ENCODE measurements at regions not wholly inside any gene's neighbourhood (a gene's known extent, or its start where the extent isn't known, plus 50 kb on each side); places are given as distances from the start of the nearest gene placed in this dataset.

DNA sequence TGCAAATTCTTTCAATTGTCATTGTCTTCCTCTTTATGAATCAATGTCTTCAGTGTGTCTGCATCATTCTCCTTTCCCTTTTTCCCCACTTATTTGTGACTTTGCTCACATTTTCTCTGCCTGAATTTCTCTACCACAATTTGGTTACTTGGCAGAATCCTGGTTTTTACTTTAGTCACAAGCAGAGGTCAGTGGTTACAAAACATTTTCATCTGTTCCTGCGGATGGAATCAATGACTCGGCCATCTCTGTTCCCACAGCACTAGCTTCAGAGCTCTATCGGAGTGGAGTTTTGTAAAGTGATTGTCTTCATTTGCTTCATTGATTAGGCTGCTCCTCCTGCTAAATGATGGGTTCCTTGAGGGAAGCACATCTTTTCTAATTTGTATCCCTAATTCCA, 501.3 kb upstream of the AADAT start:
- CTCF ChIA-PET, result no interaction called here
- no peak for ATAC-seq

GRCh38 chr4:170589597-170590191, 499.9 kb upstream of the AADAT start:
- Histone ChIP-seq H3K4me3 (replicated peaks in 1 of 2; ENCODE audit: low read depth in 1 of 2, low read length in 2 of 2) (no peak overlapping the region), H3K4me2 (ENCODE audit: low read length) (no peak overlapping the region), H4K20me1 (ENCODE audit: insufficient read depth) (no peaks in the 10 kb centered on the region), H3K27ac (ENCODE audit: low read depth, low read length) (no peak overlapping the region), H3K9me3 (ENCODE audit: control insufficient read depth in 1 of 2, insufficient read depth in 1 of 2, low read depth in 1 of 2, low read length in 2 of 2) (no peaks in the 10 kb centered on the region), H3K9ac (ENCODE audit: low read length) (no peak overlapping the region), H3K9me2 (ENCODE audit: insufficient read depth) (no peaks in the 10 kb centered on the region), H3K79me2 (ENCODE audit: insufficient read depth, low read length) (no peaks in the 10 kb centered on the region), H2AFZ (ENCODE audit: low read depth, low read length, poor library complexity, severe bottlenecking) (peak overlapping the region; percentile 70), H3K36me3 (ENCODE audit: control insufficient read depth in 1 of 2, insufficient read depth in 2 of 2, low read length in 2 of 2) (no peaks in the 10 kb centered on the region), H3K27me3 (ENCODE audit: insufficient read depth, low read length) (no peaks in the 10 kb centered on the region), H3K4me1 (ENCODE audit: control insufficient read depth in 1 of 2, insufficient read depth in 2 of 2, low read length in 2 of 2) (no peaks in the 10 kb centered on the region)
- intact Hi-C loops (cut with micrococcal nuclease), result loop anchor here (1.0 to 5.0 kb wide), 2 partner anchors 264 to 1613 kb away; no protein-coding TSS in a partner anchor
- RAD21 ChIA-PET (ENCODE audit: low non-redundant PET in 1 of 2, low total read pairs in 2 of 2, uncharacterized antibody in 2 of 2, unreplicated experiment in 2 of 2), result interaction anchor here in 1 of 2 experiments (1.1 kb wide), 1 partner anchor 263 kb away, joined by 6 read pairs; no protein-coding TSS in a partner anchor
- no TSS peak for BruUV-seq (replicated peaks)
- CTCF ChIA-PET, result interaction anchor here (0.9 to 2.1 kb wide), 3 partner anchors 13 to 264 kb away, joined by 3 to 12 read pairs (median 3); no protein-coding TSS in a partner anchor
- POLR2A ChIA-PET, result no interaction called here
- DNase-seq (ENCODE audit: low read depth, low spot score), result peak; percentile 51
- TF ChIP-seq, protein P1, sequence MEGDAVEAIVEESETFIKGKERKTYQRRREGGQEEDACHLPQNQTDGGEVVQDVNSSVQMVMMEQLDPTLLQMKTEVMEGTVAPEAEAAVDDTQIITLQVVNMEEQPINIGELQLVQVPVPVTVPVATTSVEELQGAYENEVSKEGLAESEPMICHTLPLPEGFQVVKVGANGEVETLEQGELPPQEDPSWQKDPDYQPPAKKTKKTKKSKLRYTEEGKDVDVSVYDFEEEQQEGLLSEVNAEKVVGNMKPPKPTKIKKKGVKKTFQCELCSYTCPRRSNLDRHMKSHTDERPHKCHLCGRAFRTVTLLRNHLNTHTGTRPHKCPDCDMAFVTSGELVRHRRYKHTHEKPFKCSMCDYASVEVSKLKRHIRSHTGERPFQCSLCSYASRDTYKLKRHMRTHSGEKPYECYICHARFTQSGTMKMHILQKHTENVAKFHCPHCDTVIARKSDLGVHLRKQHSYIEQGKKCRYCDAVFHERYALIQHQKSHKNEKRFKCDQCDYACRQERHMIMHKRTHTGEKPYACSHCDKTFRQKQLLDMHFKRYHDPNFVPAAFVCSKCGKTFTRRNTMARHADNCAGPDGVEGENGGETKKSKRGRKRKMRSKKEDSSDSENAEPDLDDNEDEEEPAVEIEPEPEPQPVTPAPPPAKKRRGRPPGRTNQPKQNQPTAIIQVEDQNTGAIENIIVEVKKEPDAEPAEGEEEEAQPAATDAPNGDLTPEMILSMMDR (IDR thresholded peaks at IDR 0.05 in 2 of 3, conservative IDR thresholded peaks at IDR 0.05 in 1 of 3; ENCODE audit: borderline replicate concordance in 1 of 3, insufficient read depth in 1 of 3, low read depth in 2 of 3, low read length in 2 of 3), result peak; percentile 60 to 86 (median 68)
- TF ChIP-seq RAD21 (IDR thresholded peaks at IDR 0.05; ENCODE audit: low read depth) (peak; percentile 77), JUND (IDR thresholded peaks at IDR 0.05) (no peak), CEBPB (IDR thresholded peaks at IDR 0.05; ENCODE audit: low read depth) (no peak)
- peak; percentile 99 for ATAC-seq

More for the DNA sequence above, 501.3 kb upstream of the AADAT start:
- intact Hi-C loops (cut with micrococcal nuclease), result no loop called here
- Histone ChIP-seq H3K27me3 (ENCODE audit: insufficient read depth, low read length) (no peaks in the 10 kb centered on the region), H3K4me2 (ENCODE audit: low read length) (no peak overlapping the region), H3K36me3 (ENCODE audit: control insufficient read depth in 1 of 2, insufficient read depth in 2 of 2, low read length in 2 of 2) (no peaks in the 10 kb centered on the region), H3K27ac (ENCODE audit: low read depth, low read length) (no peak overlapping the region), H3K9ac (ENCODE audit: low read length) (no peak overlapping the region), H2AFZ (ENCODE audit: low read depth, low read length, poor library complexity, severe bottlenecking) (no peak overlapping the region), H3K4me3 (replicated peaks in 1 of 2; ENCODE audit: low read depth in 1 of 2, low read length in 2 of 2) (no peak overlapping the region), H3K9me2 (ENCODE audit: insufficient read depth) (no peaks in the 10 kb centered on the region), H3K79me2 (ENCODE audit: insufficient read depth, low read length) (no peaks in the 10 kb centered on the region), H4K20me1 (ENCODE audit: insufficient read depth) (no peaks in the 10 kb centered on the region), H3K9me3 (ENCODE audit: control insufficient read depth in 1 of 2, insufficient read depth in 1 of 2, low read depth in 1 of 2, low read length in 2 of 2) (no peaks in the 10 kb centered on the region), H3K4me1 (ENCODE audit: control insufficient read depth in 1 of 2, insufficient read depth in 2 of 2, low read length in 2 of 2) (no peaks in the 10 kb centered on the region)
- BruUV-seq (replicated peaks), result no TSS peak
- ChIA-PET POLR2A (no interaction called here), RAD21 (ENCODE audit: low non-redundant PET in 1 of 2, low total read pairs in 2 of 2, uncharacterized antibody in 2 of 2, unreplicated experiment in 2 of 2) (no interaction called here)
- no peak for DNase-seq (ENCODE audit: low read depth, low spot score)
- TF ChIP-seq, protein P2, sequence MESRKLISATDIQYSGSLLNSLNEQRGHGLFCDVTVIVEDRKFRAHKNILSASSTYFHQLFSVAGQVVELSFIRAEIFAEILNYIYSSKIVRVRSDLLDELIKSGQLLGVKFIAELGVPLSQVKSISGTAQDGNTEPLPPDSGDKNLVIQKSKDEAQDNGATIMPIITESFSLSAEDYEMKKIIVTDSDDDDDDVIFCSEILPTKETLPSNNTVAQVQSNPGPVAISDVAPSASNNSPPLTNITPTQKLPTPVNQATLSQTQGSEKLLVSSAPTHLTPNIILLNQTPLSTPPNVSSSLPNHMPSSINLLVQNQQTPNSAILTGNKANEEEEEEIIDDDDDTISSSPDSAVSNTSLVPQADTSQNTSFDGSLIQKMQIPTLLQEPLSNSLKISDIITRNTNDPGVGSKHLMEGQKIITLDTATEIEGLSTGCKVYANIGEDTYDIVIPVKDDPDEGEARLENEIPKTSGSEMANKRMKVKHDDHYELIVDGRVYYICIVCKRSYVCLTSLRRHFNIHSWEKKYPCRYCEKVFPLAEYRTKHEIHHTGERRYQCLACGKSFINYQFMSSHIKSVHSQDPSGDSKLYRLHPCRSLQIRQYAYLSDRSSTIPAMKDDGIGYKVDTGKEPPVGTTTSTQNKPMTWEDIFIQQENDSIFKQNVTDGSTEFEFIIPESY (IDR thresholded peaks at IDR 0.05; ENCODE audit: extremely low read depth, insufficient replicate concordance, low read length), result no peak
